Loucy (cell line): ENCODE measurements at regions not wholly inside any gene's neighbourhood (a gene's known extent, or its start where the extent isn't known, plus 50 kb on each side); places are given as distances from the start of the nearest gene placed in this dataset.

Experiments
- EZH2phosphoT487 ChIP-seq: fragments of 200-600 bp; IDR thresholded peaks from 2 replicates; pipeline ENCODE4 v1.6.1; 2018; ENCODE audit warnings: antibody characterized with exemption, mild to moderate bottlenecking, moderate library complexity, borderline replicate concordance
- TF ChIP-seq, protein P1 (sequence below): fragments of 200-600 bp; sonication (generic); conservative IDR thresholded peaks from 2 replicates; pipeline ENCODE4 v1.5.1; 2014; ENCODE audit warnings: mild to moderate bottlenecking, antibody characterized with exemption, low read length

DNA sequence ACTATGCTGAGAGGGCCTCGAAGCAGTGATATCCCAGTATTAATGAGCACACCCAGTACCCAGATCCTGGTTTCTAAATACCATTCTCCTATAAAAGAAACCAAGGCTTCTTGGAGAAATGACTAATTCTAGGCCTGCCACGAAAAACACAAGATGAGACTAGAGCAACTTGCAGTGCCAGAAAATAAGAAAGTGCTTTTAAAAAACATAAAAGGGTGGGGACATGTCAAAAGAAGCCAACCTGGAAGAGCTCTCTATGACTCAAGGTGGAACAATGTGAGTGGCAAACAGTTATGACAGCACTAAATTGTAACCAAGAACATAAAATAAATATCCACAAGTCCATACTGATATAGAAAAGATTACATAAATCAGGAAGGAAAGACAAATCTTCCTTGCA is 153.2 kb upstream of the KCNJ18 start:
- TF ChIP-seq, protein P1, sequence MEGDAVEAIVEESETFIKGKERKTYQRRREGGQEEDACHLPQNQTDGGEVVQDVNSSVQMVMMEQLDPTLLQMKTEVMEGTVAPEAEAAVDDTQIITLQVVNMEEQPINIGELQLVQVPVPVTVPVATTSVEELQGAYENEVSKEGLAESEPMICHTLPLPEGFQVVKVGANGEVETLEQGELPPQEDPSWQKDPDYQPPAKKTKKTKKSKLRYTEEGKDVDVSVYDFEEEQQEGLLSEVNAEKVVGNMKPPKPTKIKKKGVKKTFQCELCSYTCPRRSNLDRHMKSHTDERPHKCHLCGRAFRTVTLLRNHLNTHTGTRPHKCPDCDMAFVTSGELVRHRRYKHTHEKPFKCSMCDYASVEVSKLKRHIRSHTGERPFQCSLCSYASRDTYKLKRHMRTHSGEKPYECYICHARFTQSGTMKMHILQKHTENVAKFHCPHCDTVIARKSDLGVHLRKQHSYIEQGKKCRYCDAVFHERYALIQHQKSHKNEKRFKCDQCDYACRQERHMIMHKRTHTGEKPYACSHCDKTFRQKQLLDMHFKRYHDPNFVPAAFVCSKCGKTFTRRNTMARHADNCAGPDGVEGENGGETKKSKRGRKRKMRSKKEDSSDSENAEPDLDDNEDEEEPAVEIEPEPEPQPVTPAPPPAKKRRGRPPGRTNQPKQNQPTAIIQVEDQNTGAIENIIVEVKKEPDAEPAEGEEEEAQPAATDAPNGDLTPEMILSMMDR: no peak
- no peak for TF ChIP-seq EZH2phosphoT487
